ENCODE measurements at regions not wholly inside any gene's neighbourhood (a gene's known extent, or its start where the extent isn't known, plus 50 kb on each side); places are given as distances from the start of the nearest gene placed in this dataset.

DNA sequence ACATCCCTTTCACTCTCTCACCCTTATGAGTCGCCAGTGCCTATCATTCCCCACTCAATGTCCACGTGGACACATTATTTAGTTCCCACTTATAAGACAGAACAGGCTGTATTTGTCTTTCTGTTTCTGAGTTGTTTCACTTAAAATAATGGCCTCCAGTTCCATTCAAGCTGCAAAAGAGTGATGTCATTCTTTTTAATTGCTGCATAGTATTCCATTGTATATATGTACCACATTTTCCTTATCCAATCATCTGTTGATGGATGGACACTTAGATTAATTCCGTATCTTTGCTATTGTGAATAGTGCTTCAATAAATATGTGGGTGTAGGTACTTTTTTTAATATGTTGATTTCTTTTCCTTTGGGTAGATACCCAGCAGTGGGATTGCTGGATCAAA lies 79.1 kb downstream of the ZNF365 start:
- TF ChIP-seq, protein P1, sequence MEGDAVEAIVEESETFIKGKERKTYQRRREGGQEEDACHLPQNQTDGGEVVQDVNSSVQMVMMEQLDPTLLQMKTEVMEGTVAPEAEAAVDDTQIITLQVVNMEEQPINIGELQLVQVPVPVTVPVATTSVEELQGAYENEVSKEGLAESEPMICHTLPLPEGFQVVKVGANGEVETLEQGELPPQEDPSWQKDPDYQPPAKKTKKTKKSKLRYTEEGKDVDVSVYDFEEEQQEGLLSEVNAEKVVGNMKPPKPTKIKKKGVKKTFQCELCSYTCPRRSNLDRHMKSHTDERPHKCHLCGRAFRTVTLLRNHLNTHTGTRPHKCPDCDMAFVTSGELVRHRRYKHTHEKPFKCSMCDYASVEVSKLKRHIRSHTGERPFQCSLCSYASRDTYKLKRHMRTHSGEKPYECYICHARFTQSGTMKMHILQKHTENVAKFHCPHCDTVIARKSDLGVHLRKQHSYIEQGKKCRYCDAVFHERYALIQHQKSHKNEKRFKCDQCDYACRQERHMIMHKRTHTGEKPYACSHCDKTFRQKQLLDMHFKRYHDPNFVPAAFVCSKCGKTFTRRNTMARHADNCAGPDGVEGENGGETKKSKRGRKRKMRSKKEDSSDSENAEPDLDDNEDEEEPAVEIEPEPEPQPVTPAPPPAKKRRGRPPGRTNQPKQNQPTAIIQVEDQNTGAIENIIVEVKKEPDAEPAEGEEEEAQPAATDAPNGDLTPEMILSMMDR (IDR thresholded peaks at IDR 0.05) = no peak
- no peak for TF ChIP-seq POLR2A (IDR thresholded peaks at IDR 0.05)

Measured in tibial nerve (tissue), 3 donors.